ENCODE measurements at regions not wholly inside any gene's neighbourhood (a gene's known extent, or its start where the extent isn't known, plus 50 kb on each side); places are given as distances from the start of the nearest gene placed in this dataset.

GRCh38 chr15:29968895-29969561 lies 113.7 kb upstream of the GOLGA8J start:
- TF ChIP-seq CTCF (IDR thresholded peaks at IDR 0.05) (no peak), POLR2A (IDR thresholded peaks at IDR 0.05) (no peak)

Data from esophagus squamous epithelium (tissue), 4 donors.